Natural killer cell (primary cell): ENCODE measurements at regions not wholly inside any gene's neighbourhood (a gene's known extent, or its start where the extent isn't known, plus 50 kb on each side); places are given as distances from the start of the nearest gene placed in this dataset.

Source experiments
- ATAC-seq, 3 donors: fragments of 150-1000 bp in 2 of 3; fragments of 200-7000 bp in 1 of 3; cut with Tn5 transposase; 1 replicate in 1 of 3; 2 replicates in 2 of 3; pipeline ENCODE4 v1.10.0; 2021; ENCODE audit warnings: mild to moderate bottlenecking in 2 of 3, moderate library complexity in 2 of 3
- DNase-seq, 2 donors: peaks; one replicate each; pipeline versions ENCODE4 v3.0.0 to v3.0.0-alpha.2; 2013 to 2021; ENCODE audit warnings: mixed read lengths in 1 of 2
- H3K27ac ChIP-seq: one replicate; pipeline ENCODE4 v1.5.1; 2013; ENCODE audit warnings: mild to moderate bottlenecking, low read length
- H3K27me3 ChIP-seq: one replicate; pipeline ENCODE4 v1.6.1; 2013; ENCODE audit warnings: low read length; ENCODE audit not compliant: control insufficient read depth, insufficient read depth
- H3K36me3 ChIP-seq: one replicate; pipeline ENCODE4 v1.6.1; 2013; ENCODE audit warnings: low read length; ENCODE audit not compliant: control insufficient read depth, insufficient read depth
- H3K4me1 ChIP-seq: one replicate; pipeline ENCODE4 v1.6.1; 2013; ENCODE audit warnings: low read length; ENCODE audit not compliant: control insufficient read depth, insufficient read depth
- H3K4me3 ChIP-seq: one replicate; pipeline ENCODE4 v1.5.1; 2013; ENCODE audit warnings: low read length
- H3K9me3 ChIP-seq: one replicate; pipeline ENCODE4 v1.6.1; 2013; ENCODE audit warnings: low read length; ENCODE audit not compliant: control insufficient read depth, insufficient read depth
- H3K27ac Mint-ChIP-seq, 2 donors: one replicate each; pipeline ENCODE4 v1.8.0; 2022; ENCODE audit warnings: mild to moderate bottlenecking in 2 of 2, mixed read lengths in 2 of 2, moderate library complexity in 1 of 2
- H3K27me3 Mint-ChIP-seq, 2 donors: one replicate each; pipeline ENCODE4 v1.8.0; 2022; ENCODE audit warnings: low read depth in 2 of 2, mixed read lengths in 2 of 2
- H3K36me3 Mint-ChIP-seq: one replicate; pipeline ENCODE4 v1.8.0; 2022; ENCODE audit warnings: mixed read lengths
- H3K4me1 Mint-ChIP-seq, 2 donors: one replicate each; pipeline ENCODE4 v1.8.0; 2022; ENCODE audit warnings: mixed read lengths in 2 of 2
- H3K4me3 Mint-ChIP-seq: one replicate; pipeline ENCODE4 v1.8.0; 2022; ENCODE audit warnings: mild to moderate bottlenecking, moderate library complexity, mixed read lengths
- H3K9me3 Mint-ChIP-seq, 2 donors: one replicate each; pipeline ENCODE4 v1.8.0; 2022; ENCODE audit warnings: mixed read lengths in 2 of 2
- CTCF ChIP-seq: fragments of 200-600 bp; IDR thresholded peaks from one replicate; pipeline ENCODE4 v1.8.0; 2022; ENCODE audit warnings: antibody characterized with exemption
- WGBS: methylation state at CpG from one replicate; pipeline ENCODE4 v1.1.7; 2013; ENCODE audit warnings: missing lambda C conversion rate; ENCODE audit not compliant: insufficient coverage; 5-methylcytosine and 5-hydroxymethylcytosine counted together
- intact Hi-C: fragments of 100-400 bp; cut with micrococcal nuclease; formaldehyde crosslinking; loops from one replicate; pipeline ENCODE4 v1.14.2; 2022

GRCh38 chr1:177833631-177834030, 136.2 kb downstream of the SEC16B start:
- H3K9me3 Mint-ChIP-seq: peaks cover 15 to 17% of the 10 kb centered on the region in 2 donors
- no peaks in the 10 kb centered on the region for H3K4me1 Mint-ChIP-seq
- H3K27me3 ChIP-seq: no peaks in the 10 kb centered on the region
- H3K27ac ChIP-seq: no peak overlapping the region
- H3K36me3 ChIP-seq: no peaks in the 10 kb centered on the region
- TF ChIP-seq CTCF: no peak
- no peaks in the 10 kb centered on the region for H3K4me1 ChIP-seq
- ATAC-seq: no peak
- DNase-seq: no peak
- no peaks in the 10 kb centered on the region for H3K9me3 ChIP-seq
- no peak overlapping the region for H3K27ac Mint-ChIP-seq
- intact Hi-C loops: no loop called here
- no peaks in the 10 kb centered on the region for H3K36me3 Mint-ChIP-seq
- 100% methylated on average over 1 of the region's 3 CpGs for WGBS
- H3K4me3 Mint-ChIP-seq: no peak overlapping the region
- H3K27me3 Mint-ChIP-seq: no peaks in the 10 kb centered on the region
- no peak overlapping the region for H3K4me3 ChIP-seq

GRCh38 chr1:177830531-177831135, 139.2 kb downstream of the SEC16B start:
- WGBS: 82% methylated on average over 4 of the region's 4 CpGs

DNA sequence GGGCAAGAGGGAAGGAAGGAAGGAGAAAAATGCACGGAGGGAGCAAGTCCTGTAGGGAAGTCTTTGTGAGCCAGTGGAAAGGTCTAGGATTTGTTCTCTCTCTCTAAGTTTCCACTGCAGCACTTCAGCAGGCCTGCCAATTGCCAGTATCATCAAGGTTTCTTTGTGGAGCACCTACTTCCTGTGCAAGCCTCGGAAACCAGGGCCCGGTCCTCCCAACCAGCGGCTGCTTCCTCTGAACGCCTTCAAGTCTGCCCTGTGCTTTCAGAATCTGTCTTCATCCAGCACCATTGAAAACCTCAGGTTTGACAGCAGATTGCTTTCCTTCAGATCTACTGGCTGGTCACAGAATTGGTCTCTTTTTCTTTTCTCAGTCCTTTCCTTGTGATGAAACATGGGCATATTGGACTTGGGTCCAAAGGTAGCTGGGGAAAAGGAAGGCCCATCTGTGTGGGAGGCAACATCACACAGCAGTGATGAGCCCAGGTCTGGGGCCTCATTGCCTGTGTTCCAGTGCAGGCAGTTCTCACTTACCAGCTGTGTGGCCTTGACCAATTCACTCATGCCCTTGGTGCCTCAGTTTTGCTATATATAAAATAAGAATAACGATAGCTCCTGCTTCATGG, 144.5 kb downstream of the SEC16B start:
- WGBS: 31% methylated on average over 6 of the region's 6 CpGs
- no peak for TF ChIP-seq CTCF
- Mint-ChIP-seq H3K9me3 (peaks cover 6 to 13% of the 10 kb centered on the region in 2 donors), H3K27ac (no peak overlapping the region), H3K36me3 (no peaks in the 10 kb centered on the region), H3K4me1 (no peaks in the 10 kb centered on the region), H3K4me3 (no peak overlapping the region), H3K27me3 (no peaks in the 10 kb centered on the region)
- intact Hi-C loops: no loop called here
- H3K27me3 ChIP-seq: no peaks in the 10 kb centered on the region
- no peak overlapping the region for H3K27ac ChIP-seq
- no peaks in the 10 kb centered on the region for H3K36me3 ChIP-seq
- H3K9me3 ChIP-seq: peaks cover 3% of the 10 kb centered on the region
- H3K4me1 ChIP-seq: no peaks in the 10 kb centered on the region
- no peak overlapping the region for H3K4me3 ChIP-seq
- ATAC-seq (no peak), DNase-seq (no peak)

More at GRCh38 chr1:177830531-177831135, 139.2 kb downstream of the SEC16B start:
- H3K27ac Mint-ChIP-seq: no peak overlapping the region
- no peak overlapping the region for H3K4me3 Mint-ChIP-seq
- H3K36me3 Mint-ChIP-seq: no peaks in the 10 kb centered on the region
- Histone ChIP-seq H3K4me1 (no peaks in the 10 kb centered on the region), H3K36me3 (no peaks in the 10 kb centered on the region), H3K4me3 (no peak overlapping the region), H3K27me3 (no peaks in the 10 kb centered on the region), H3K27ac (no peak overlapping the region), H3K9me3 (no peaks in the 10 kb centered on the region)
- H3K4me1 Mint-ChIP-seq: no peaks in the 10 kb centered on the region
- intact Hi-C loops: no loop called here
- ATAC-seq (no peak), DNase-seq (no peak)
- H3K9me3 Mint-ChIP-seq: peaks cover 11 to 18% of the 10 kb centered on the region in 2 donors
- no peaks in the 10 kb centered on the region for H3K27me3 Mint-ChIP-seq
- TF ChIP-seq CTCF: no peak
